Bronchial epithelial cell (primary cell): ENCODE measurements at regions not wholly inside any gene's neighbourhood (a gene's known extent, or its start where the extent isn't known, plus 50 kb on each side); places are given as distances from the start of the nearest gene placed in this dataset.

Experiments used
- DNase-seq: peaks from one replicate; pipeline ENCODE4 v3.0.0-alpha.2; 2010; ENCODE audit warnings: low read depth
- FAIRE-seq: peaks from 2 replicates; lab custom pipeline; 2011; peaks lifted over from hg19 to GRCh38; lab: Jason Lieb, UNC
- H3K27me3 ChIP-seq: 2 replicates; pipeline ENCODE4 v1.5.1; 2011; ENCODE audit warnings: low read length; ENCODE audit not compliant: control insufficient read depth, insufficient read depth
- H3K36me3 ChIP-seq: 2 replicates; pipeline ENCODE4 v1.5.1; 2011; ENCODE audit warnings: low read length; ENCODE audit not compliant: control insufficient read depth, insufficient read depth
- H3K4me3 ChIP-seq: 2 replicates; pipeline ENCODE4 v1.5.1; 2011; ENCODE audit warnings: mild to moderate bottlenecking, low read depth, low read length, control low read depth
- TF ChIP-seq, protein P1 (sequence below): IDR thresholded peaks from 2 replicates; pipeline ENCODE4 v1.5.1; 2011; ENCODE audit warnings: mild to moderate bottlenecking, moderate library complexity, low read length, control low read depth, inconsistent platforms; ENCODE audit not compliant: insufficient read depth, severe bottlenecking

DNA sequence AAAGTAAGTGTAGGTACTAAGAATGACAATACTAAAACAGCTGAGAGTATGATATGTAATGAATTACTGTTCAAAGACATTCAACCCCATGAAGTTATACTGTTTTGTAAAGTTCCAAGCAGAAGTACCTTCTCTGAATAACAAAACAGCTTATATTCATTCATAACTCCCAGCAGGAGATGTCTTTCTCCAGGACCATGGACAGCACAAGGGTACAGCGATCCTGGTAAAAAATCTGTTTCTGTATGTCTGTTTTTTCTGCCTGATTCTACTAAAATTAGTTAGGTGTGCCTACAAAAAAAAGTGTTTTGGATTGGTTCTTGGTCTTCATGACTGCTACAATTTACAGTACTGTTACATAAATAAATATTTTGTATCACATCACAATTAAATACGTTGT lies 172.5 kb upstream of the SLITRK5 start:
- H3K27me3 ChIP-seq: no peaks in the 10 kb centered on the region
- FAIRE-seq (no peak), DNase-seq (peak; percentile 7)
- TF ChIP-seq, protein P1, sequence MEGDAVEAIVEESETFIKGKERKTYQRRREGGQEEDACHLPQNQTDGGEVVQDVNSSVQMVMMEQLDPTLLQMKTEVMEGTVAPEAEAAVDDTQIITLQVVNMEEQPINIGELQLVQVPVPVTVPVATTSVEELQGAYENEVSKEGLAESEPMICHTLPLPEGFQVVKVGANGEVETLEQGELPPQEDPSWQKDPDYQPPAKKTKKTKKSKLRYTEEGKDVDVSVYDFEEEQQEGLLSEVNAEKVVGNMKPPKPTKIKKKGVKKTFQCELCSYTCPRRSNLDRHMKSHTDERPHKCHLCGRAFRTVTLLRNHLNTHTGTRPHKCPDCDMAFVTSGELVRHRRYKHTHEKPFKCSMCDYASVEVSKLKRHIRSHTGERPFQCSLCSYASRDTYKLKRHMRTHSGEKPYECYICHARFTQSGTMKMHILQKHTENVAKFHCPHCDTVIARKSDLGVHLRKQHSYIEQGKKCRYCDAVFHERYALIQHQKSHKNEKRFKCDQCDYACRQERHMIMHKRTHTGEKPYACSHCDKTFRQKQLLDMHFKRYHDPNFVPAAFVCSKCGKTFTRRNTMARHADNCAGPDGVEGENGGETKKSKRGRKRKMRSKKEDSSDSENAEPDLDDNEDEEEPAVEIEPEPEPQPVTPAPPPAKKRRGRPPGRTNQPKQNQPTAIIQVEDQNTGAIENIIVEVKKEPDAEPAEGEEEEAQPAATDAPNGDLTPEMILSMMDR: no peak
- H3K4me3 ChIP-seq: no peak overlapping the region
- H3K36me3 ChIP-seq: no peaks in the 10 kb centered on the region

DNA sequence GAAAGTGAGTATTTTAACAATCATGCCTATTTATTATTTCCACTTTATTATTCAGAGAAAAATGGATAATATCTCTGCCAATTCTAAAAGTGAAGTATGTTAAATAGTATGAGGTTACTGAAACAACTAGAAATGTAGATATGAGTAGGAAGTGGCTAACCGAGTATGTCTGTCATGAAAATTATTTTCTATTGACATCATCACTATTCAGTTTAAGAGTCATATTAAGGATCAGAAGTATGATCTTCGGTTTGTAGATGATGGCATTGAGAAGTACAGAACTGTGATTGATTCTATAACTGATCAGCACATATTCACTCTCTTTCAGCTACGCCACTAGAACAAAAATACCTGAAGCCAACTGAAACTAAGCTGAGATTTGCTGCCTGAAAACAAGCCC lies 146.4 kb upstream of the SLITRK5 start:
- DNase-seq (peak; percentile 18), FAIRE-seq (no peak)
- TF ChIP-seq, protein P1: no peak
- Histone ChIP-seq H3K27me3 (no peaks in the 10 kb centered on the region), H3K36me3 (no peaks in the 10 kb centered on the region), H3K4me3 (no peak overlapping the region)

GRCh38 chr13:87533776-87534175 lies 137.4 kb upstream of the SLITRK5 start:
- Histone ChIP-seq H3K27me3 (no peaks in the 10 kb centered on the region), H3K4me3 (no peak overlapping the region), H3K36me3 (no peaks in the 10 kb centered on the region)
- no peak for FAIRE-seq
- DNase-seq: no peak
- TF ChIP-seq, protein P1: no peak

DNA sequence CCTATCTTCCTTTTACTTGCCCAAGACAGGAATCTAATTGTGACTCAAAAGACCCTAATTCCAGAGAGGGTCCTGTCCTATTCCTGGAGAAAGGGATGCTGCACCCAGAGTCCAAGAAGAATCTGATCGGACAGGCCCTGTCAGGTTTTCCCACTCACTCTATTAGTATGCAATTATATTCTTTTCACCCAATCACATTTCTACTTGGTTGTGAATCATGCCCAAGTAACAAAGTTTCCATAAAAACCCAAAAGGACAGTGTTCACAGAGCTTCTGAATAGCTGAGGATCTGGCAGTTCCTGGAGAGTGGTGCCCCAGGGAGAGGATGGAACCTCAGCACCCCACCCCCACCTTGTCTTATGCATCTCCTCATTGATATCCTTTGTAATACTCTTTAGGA lies 135.3 kb upstream of the SLITRK5 start:
- TF ChIP-seq, protein P1: no peak
- FAIRE-seq (no peak), DNase-seq (peak; percentile 41)
- Histone ChIP-seq H3K36me3 (no peaks in the 10 kb centered on the region), H3K27me3 (no peaks in the 10 kb centered on the region), H3K4me3 (no peak overlapping the region)

DNA sequence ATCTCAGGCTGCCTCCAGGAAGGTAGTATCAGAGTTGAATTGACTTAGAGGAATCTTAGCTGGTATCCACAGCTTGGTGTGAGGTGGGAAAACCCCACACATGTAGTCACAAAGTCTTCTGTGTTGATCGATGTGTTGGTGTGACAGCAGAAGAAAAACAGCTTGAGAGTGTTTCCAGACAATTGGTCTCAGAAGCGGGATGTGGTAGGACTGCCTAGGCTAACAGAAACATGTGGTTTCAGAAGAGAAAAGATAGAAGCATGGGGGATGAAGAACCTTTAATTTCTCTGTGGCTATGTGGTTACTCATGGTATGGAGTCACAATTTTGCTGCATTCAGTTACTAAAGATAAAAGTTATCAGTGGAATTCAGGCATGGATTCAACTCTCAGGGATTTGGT lies 134.7 kb upstream of the SLITRK5 start:
- no peaks in the 10 kb centered on the region for H3K27me3 ChIP-seq
- TF ChIP-seq, protein P1: no peak
- no peaks in the 10 kb centered on the region for H3K36me3 ChIP-seq
- no peak overlapping the region for H3K4me3 ChIP-seq
- DNase-seq (no peak), FAIRE-seq (no peak)

DNA sequence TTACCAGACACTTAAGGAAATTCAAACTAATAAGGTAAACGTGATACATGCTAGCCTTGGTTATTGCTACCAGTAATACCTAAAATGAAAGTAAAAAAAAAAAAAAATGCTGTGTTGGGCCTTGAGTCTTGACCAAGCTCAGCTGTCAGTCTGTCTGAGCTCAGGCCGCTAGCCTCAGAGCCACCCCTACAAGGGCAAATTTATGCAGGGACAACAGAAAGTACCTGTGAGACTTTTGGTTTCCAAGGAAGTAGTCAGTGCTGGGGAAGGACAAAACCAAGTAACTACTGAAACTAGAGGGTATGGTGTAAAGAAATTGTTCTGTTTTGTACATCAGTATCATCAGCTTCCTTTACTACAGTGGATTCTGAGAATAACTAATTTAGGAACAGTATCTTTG lies 134.3 kb upstream of the SLITRK5 start:
- TF ChIP-seq, protein P1: no peak
- Histone ChIP-seq H3K36me3 (no peaks in the 10 kb centered on the region), H3K4me3 (no peak overlapping the region), H3K27me3 (no peaks in the 10 kb centered on the region)
- FAIRE-seq: no peak
- no peak for DNase-seq
